ENCODE measurements at regions not wholly inside any gene's neighbourhood (a gene's known extent, or its start where the extent isn't known, plus 50 kb on each side); places are given as distances from the start of the nearest gene placed in this dataset.

DNA sequence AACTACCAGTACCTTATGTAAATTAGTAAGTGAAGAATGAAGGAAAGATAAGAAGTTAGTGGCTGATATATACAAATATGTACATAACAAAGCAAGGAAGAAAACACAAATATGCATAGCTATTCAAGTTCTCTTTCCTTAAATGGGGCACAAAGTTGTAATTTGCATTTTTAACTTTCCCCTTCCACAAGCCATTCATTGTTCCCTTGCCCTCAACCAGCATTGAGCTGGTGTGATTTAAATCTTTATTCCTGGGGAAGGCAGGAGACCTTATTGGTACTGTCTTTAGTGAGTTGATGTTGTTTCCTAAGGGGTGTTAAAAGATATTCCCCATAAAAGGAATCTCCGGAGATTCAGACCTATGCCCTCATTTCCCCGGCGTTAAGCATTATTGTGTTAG is 735.3 kb downstream of the PCDH18 start:
- DNase-seq (ENCODE audit: extremely low read depth, low read depth, low spot score): no peak

DNA sequence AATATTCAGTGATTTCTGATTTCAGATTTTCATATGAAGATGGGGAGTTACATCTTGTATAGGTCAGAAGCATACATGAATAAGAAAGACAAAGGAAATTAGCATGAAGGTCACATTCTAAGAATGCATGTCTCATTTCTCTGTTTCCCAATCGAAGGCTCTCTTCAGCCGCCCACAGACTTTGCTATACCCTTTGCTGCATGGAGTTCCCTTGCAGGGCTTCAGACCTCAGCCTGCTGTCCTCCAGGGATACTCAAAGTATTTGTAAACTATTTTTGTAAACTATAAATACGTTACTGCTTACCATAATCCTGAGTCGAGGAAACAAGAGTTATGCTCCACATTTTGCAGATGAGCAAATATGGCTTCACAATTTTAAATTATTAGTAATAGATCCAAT is 738.4 kb downstream of the PCDH18 start:
- DNase-seq (ENCODE audit: extremely low read depth, low read depth, low spot score): no peak

DNA sequence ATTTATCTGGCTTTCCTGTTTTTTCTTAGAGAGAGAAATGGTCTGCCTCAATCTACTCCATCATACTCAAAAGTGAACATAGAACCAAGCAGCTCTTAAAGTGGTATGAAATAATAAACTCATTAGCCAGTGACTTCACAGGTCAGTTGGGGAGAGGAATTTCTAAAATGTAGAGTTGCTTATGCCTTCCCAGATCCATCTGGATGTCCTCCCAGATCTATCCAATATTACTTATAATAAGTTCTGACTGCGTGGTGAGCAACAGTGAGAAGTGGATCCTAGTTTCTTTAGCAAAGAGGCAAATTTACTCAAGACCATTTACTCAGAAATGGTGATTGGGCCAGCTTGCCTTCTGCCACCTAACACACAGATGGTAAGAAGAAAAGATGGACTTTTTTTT is 748.0 kb downstream of the PCDH18 start:
- DNase-seq (ENCODE audit: extremely low read depth, low read depth, low spot score): no peak

DNA sequence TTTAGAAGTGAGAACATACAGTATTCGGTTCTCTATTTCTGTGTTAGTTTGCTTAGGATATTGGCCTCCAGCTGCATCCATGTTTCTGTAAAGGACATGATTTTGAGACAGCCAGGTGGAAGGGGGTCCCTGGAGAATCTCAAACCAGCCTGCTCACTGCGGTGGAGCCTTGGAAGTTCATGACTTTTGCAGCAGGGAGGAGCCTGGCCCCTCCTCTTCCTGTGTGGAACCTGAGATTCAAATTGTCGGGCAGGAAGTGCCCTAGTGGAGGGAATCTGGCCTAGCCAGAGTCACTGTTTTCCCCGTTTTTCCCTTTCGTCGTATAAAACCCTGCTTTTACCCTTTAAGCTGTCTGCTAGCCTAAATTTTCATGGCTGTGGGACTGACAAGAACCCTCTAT is 762.6 kb downstream of the PCDH18 start:
- no peak for DNase-seq (ENCODE audit: extremely low read depth, low read depth, low spot score)

DNA sequence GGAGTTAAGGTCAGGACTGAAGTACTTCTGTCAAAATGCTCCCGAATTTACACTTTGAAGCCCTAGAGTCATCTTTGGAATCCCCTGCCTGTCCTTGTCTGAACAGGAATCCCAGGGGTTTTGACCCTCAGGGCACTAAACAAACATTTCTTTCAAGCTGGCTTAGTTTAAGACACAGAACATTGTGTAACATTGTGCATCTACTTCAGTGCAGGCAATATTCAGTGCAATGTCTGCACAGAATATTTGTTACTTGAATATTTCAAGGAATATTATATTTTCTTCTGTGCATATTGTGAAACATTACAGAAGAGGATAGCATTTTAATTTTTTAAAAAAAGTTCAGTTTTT is 763.4 kb downstream of the PCDH18 start:
- no peak for DNase-seq (ENCODE audit: extremely low read depth, low read depth, low spot score)

DNA sequence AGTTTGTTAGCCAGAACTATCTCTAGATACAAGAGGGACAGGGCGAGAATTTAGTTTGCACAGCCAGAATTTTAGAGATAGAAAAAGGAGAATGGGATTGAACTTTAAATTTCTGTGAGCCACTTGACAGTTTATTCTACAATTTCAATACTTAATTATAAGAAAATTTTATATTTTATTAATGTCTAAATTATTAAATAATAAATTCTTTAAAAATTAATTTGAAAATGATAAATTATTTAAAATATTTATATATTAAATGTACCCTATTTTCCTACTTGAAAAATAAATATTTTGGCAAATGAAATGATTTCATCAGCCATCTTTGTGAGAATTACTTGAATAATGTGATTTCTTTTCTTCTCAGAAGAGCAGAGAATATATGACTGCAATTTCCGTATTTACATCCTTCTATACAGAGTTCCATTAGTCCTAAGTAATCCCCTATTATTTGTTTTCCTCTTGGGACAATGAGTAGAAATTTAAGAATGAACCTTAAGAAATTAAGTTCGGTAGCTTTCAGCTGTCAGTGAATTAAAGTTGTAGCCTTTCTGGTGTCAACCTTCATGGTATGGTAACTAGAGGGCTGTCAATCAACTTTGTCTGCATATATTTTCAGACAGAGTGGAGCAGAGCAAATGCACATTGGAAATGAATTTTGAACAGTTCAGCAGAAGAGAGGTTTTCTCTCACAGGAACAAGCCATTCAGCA is 763.9 kb downstream of the PCDH18 start:
- no peak for DNase-seq (ENCODE audit: extremely low read depth, low read depth, low spot score)

DNA sequence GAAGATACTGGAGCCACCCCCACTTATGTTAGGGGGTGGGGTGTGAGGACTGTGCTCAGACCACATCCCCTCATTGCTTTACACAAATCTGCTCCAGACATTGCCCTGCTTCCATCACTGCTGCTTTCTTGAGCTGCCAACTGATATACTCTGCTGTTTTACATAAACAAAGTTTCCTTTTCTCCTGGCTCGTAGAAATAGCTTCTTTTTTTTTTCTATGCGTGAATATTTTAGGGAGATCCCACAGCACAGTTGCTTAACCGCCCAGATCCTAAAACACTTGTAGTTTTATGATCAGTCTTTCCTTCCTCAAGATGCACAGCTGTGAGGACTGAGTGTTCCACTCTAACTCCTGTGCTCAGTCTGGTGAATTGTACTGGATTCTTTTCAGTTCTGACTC is 768.4 kb downstream of the PCDH18 start:
- DNase-seq (ENCODE audit: extremely low read depth, low read depth, low spot score): no peak

DNA sequence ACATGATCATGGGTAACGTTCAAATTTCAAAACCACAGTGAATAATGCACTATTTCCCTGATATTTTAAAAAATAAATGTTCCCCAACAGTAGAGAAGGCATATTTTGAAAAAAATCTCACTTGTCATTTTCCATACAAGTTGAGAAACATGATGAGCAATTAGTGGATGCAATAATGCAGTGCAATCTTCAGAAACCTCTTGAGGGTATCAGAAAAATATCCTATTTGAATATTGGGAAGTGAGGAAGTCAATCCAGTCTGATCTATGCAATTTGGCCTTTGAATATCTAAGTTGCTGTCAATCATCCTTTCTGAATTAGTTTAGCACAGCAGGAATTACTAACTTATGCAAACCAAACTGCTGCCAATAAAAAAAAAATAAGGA is 776.8 kb downstream of the PCDH18 start:
- no peak for DNase-seq (ENCODE audit: extremely low read depth, low read depth, low spot score)

DNA sequence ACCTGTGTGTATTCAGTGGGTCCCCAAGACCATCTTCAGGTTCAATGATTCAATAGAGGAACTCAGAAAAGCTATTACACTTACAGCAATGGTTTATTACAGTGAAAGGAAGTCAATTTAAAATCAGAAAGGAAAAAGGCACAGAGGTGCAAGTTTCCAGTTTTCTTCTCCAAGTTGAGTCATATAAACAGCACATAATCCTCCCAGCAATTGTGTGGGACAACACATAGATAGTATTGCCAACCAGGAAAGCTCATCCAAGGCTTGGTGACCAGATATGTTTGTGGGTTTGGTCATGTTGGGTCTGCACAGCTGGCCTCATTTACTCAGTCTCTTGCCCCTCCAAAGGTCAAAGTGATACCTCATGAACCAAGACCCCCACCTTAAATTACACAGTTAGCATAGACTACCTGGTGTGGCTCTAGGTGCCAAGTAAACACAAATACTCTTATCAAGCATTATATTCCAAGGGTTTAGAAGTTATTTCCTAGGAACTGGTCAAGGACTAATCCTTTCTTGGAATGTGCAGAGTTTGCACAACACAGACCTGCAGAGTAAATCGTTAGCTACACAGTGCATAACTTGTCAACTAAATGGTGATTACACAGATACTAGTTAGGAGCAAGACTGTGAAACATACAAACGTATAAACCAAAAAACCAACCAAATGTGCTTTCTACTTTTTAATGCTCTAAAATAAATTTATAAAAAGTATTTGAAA is 777.3 kb downstream of the PCDH18 start:
- DNase-seq (ENCODE audit: extremely low read depth, low read depth, low spot score): no peak

DNA sequence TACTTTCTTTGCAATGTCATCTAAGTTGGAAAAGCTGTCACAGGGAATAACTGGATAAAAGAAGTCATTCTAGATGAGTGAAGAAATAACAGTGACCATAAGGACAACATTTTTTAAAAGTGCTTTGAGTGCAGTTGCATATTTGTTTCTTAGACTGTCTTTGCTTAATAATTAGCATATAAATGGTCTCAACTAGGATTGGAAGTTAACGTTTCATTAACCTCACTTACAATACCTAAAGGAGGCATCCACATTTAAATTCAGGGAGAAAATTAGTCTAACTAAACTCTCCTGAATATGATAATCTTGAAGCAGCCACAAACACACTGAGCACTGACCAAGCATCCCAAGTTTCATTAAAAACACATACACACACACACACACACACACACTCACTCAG is 780.7 kb downstream of the PCDH18 start:
- no peak for DNase-seq (ENCODE audit: extremely low read depth, low read depth, low spot score)

DNA sequence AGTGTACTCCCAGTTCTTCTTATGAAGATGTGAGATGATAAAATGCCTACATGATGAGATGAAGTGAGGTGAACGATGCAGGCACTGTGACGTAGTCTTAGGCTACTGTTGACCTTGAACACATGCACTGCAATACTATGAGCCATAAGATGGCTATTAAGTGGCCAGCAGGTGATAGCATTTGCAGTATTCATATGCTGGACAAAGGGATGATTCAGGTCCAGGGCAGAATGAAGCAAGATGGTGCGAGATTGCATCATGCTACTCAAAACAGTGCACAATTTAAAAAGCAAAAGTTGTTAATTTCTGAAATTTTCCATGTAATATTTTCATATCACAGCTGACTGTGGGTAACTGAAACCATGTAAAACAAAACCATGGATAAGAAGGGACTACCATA is 781.4 kb downstream of the PCDH18 start:
- no peak for DNase-seq (ENCODE audit: extremely low read depth, low read depth, low spot score)

DNA sequence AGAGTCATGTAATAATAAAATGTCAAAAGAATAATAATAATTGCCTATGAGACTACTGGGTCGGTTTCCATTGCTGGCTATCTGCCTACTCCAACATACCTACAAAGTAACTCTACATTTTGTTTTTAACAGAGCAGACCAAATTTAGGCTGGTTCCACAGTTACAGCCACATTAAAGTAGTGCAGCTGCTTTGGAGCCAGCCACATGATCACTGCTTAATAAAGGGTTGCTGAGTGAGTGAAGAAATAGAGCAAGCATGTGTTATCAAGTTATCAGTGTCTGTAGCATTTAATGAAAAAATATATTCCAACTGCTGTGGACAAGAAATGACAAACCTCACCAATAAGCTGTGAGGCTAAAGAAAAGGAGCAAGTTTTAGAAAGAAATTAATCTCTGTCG is 782.3 kb downstream of the PCDH18 start:
- DNase-seq (ENCODE audit: extremely low read depth, low read depth, low spot score): no peak

DNA sequence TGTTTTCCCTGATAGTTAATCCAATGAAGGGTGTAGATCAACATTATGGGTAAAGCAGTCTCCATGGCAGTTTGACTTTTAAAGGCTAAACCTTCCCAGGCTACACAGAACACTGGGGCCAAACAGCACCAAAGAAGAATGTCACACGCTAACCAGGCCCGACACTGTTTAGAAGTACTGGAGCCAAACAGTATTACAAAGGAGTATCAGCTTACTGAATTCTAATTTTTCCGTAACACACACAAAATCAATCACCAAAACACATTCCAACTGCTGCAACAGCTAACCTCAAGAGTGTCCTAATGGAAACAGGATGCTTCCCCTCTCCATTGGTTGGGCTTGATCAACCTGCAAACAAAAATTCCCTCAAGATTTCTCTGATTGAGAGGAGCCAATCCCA is 783.5 kb downstream of the PCDH18 start:
- DNase-seq (ENCODE audit: extremely low read depth, low read depth, low spot score): no peak

DNA sequence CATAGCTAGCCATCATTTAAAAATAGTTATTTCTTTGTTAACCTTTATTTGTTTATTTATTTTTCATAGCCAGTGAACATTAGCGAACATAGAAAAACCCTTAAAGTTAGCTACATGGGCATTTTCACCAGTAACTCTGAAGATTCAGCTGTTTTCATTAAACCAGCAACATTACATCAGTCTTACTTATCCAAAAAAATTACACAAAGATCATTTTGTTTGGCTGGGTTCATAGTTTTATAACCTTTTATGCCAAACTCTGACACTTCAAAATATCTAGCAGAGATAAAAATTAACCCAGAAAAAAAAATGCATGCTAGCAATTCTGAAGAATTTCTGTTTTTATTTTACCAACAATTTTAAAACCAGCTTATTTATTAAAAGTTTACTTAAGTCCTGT is 784.1 kb downstream of the PCDH18 start:
- no peak for DNase-seq (ENCODE audit: extremely low read depth, low read depth, low spot score)

DNA sequence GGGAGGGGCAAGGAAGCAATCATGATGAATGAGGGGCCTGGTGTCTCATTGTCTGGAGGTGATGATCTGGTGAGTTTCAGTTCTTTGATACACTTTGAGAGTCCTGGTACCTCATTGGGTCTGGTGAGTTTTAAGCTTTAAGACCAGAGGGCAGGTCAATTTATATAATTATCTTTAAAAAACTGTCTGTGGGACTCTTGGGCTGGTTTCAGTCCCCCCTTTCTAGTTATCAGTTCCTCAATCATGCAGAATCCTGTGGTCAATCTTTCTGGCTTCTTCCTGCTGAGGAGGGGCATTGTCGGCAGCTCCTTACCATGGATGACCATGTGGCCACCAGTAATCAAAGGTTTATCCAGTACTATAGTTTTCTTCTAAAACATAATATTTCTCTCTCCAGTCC is 789.1 kb downstream of the PCDH18 start:
- no peak for DNase-seq (ENCODE audit: extremely low read depth, low read depth, low spot score)

DNA sequence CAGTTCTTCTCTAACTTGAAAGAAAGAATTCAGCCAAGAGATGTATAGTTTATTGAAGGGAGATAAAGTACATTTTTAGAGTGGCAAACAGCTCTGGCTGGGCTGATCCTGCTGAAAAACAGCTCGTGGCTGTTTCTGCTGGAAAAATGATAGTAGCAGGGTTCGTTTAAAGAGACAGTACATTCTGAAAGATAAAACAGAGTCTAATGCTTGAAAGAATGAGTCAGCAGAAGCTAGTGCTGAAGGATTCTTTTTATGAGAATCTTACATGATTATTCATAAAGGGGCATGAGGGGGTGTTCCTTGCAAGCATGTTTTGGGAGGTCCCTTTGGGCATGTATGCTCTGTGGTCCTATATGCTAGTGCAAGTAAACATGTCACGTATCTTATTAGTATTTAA is 790.0 kb downstream of the PCDH18 start:
- peak; percentile 3 for DNase-seq (ENCODE audit: extremely low read depth, low read depth, low spot score)

DNA sequence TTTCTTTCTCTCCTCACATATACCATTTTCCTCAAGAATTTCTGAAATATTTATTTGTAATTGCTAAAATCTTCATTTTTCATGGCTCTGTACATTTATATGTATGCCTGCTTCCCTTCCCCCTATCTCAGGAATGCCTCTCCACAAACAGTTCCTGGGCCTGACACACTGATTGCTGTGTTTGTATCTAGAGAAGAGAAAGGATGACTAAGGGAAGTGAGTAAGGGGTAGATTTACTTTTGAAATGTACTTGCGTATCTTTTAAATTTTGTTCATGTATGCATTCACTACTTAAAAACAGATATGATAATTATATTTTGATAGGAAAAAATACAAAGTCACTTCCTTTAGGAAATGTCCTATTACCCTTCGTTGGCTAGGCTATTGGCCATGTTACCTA is 790.8 kb downstream of the PCDH18 start:
- peak; percentile 33 for DNase-seq (ENCODE audit: extremely low read depth, low read depth, low spot score)

DNA sequence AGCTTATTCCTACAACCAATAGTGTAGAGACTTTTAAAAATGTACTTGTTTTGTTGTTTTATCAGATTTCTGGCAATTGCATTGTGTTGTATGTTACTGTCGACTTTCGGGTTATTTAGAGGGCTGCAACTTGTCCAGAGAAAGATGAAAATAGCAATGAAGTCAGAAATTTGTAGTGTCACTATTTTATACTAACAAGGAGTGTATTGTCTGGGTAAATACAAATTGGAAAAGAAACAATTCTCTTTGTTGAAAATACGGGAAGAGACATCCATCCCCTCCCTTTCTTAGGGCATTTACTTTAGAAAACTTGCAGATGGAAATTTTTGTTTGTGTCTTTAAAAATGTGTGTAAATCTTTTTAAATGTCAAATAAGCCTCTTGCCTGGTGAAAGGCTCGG is 792.0 kb downstream of the PCDH18 start:
- no peak for DNase-seq (ENCODE audit: extremely low read depth, low read depth, low spot score)

DNA sequence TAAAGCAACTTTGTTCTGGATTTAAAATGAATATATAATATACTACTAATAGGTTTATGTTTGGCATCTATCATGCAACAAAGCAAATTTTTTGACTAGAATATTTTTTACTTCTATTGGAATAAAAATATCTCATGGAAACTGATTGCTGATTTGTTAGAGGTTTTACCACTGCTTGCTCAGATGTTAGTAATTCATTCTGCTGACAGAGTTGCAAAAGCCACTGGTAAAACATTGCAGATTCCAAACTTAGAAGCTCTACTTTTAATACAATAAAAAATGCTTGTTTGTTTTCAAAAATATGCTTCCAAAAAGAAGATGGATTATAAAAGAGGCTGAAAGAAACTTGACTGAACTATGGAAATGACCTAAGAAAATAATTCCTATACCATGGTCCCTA is 795.2 kb downstream of the PCDH18 start:
- no peak for DNase-seq (ENCODE audit: extremely low read depth, low read depth, low spot score)

DNA sequence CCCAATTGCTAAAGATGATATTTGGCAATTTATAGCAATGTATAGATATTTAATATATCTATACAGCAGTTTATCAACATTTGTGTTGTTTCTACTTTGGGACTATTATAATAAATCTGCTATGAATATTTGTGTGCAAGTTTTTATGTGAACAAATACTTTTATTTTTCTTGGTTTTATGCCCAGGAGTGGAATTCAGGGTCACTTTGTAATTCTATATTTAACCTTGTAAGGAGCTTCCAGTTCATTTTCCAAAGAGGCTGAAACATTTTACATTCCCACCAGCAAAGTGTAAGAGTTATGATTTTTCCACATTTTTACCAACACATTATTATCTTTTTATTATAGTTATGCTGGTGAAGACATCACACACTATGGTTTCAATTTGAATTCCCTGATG is 801.3 kb downstream of the PCDH18 start:
- no peak for DNase-seq (ENCODE audit: extremely low read depth, low read depth, low spot score)

DNA sequence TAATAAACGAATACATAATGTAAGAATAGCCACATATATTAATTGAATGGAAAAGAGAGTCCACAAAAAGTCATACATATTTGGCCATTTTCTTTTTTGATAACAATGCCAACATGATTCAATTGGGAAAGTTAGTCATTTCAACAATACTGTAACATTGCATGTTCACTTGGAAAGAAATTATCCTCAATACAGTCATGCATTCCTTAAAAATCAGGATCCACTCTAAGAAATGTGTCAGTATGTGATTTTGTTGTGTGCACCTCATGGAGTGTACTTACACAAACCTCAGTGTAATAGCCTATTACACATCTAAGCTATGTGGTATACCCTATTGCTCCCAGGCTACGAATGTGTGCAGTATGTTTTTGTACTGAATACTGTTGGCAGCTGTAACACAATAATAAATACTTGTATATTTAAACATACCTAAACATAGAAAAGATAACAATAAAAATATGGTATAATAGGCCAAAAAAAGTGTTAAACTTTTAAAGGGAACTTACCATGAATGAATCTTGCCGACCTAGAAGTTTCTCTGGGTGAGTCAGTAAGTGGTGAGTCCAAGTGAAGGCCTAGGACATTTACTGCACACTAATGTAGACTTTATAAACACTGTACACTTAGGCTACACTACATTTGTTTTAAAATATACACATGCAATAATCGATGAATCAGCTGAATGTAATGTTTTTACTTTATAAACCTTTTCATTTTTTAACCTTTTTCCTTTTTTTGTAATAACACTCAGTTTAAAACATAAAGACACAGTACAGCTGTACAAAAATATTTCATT is 806.8 kb downstream of the PCDH18 start:
- DNase-seq (ENCODE audit: extremely low read depth, low read depth, low spot score): no peak

DNA sequence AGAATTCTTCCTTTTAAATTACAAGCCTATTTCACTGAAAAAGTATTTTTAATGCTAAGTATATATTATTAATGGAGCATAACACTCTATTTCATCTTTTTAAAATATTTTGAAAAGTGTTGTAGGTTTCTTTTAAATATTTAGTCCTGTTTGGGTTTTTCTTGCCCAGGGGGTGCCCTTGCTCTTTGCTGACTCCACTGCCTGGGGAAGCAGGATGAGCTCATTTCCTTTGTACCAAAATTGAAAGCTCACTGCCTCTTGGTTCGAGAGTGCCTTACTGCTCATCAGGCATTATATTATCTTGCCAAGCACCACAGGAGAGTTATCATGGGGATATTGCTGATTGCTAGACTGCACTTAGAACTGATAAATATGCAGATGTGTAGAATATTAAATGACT is 819.2 kb downstream of the PCDH18 start:
- DNase-seq (ENCODE audit: extremely low read depth, low read depth, low spot score): peak; percentile 14

Data from glomerular endothelial cell (primary cell).